Heart right ventricle (tissue), 16 donors: ENCODE measurements at regions not wholly inside any gene's neighbourhood (a gene's known extent, or its start where the extent isn't known, plus 50 kb on each side); places are given as distances from the start of the nearest gene placed in this dataset.

Source experiments
- ATAC-seq, 8 donors: fragments of 200-7000 bp; cut with Tn5 transposase; one replicate each; pipeline ENCODE4 v1.9.1; 2020; ENCODE audit warnings: mild to moderate bottlenecking in 8 of 8, moderate library complexity in 8 of 8, moderate number of reproducible peaks in 1 of 8
- DNase-seq, 2 donors: peaks; one replicate each; pipeline ENCODE4 v3.0.0-alpha.2; 2020
- H3K27ac ChIP-seq, 10 donors: fragments of 200-600 bp; sonication (generic) in 2 of 10; one replicate each; pipeline versions ENCODE4 v1.5.0 to v1.8.0; 2020 to 2022; ENCODE audit warnings: mild to moderate bottlenecking in 3 of 10
- H3K27me3 ChIP-seq, 7 donors: fragments of 200-600 bp; one replicate each; pipeline ENCODE4 v1.8.0; 2021 to 2022; ENCODE audit warnings: mild to moderate bottlenecking in 2 of 7
- H3K36me3 ChIP-seq, 9 donors: fragments of 200-600 bp; sonication (generic) in 1 of 9; one replicate each; pipeline versions ENCODE4 v1.5.0 to v1.8.0; 2020 to 2022; ENCODE audit warnings: mild to moderate bottlenecking in 2 of 9
- H3K4me1 ChIP-seq, 9 donors: fragments of 200-600 bp; sonication (generic) in 1 of 9; one replicate each; pipeline versions ENCODE4 v1.5.0 to v1.8.0; 2020 to 2022; ENCODE audit warnings: mild to moderate bottlenecking in 4 of 9
- H3K4me3 ChIP-seq, 10 donors: fragments of 200-600 bp; sonication (generic) in 2 of 10; one replicate each; pipeline versions ENCODE4 v1.5.0 to v1.8.0; 2020 to 2022; ENCODE audit warnings: mild to moderate bottlenecking in 7 of 10, moderate library complexity in 2 of 10
- H3K9me3 ChIP-seq, 11 donors: fragments of 200-600 bp in 10 of 11; sonication (generic) in 2 of 11; one replicate each; pipeline versions ENCODE4 v1.5.0 to v1.8.0; 2013 to 2022; ENCODE audit warnings: mild to moderate bottlenecking in 2 of 11, control low read depth in 1 of 11, moderate library complexity in 1 of 11
- WGBS, 2 donors: extraction: QIAGEN DNeasy Blood & Tissue Kit; methylation state at CpG; one replicate each; pipeline ENCODE4 v1.1.7; 2013; ENCODE audit warnings: inconsistent platforms in 1 of 2; 5-methylcytosine and 5-hydroxymethylcytosine counted together
- intact Hi-C, 10 donors: fragments of 100-400 bp; cut with DNase I; formaldehyde crosslinking; loops; one replicate each; pipeline versions ENCODE4 v1.11.1 to v1.14.2; 2022
- TF ChIP-seq, protein P1 (sequence below), 9 donors: fragments of 200-600 bp; sonication (generic) in 2 of 9; IDR thresholded peaks; one replicate each; pipeline versions ENCODE4 v1.5.0 to v1.8.0; 2021 to 2022; ENCODE audit warnings: antibody characterized with exemption in 9 of 9, mild to moderate bottlenecking in 5 of 9, moderate library complexity in 1 of 9
- donor health status: Arrhythmogenic right ventricular cardiomyopathy.
- donor health status: ischemic (EF 13 %, LVEDD 7.1; RV severe dilation, severe dysfunction).
- donor health status: healthy with polysubstance abuse.
- donor health status: DM: no; HTN: yes; CAD: no.
- donor health status: DM: no; HTN: no; CAD: no.
- donor health status: ischemic (EF 25% LVEDD 6.9; RV normal size, moderate dysfunction).
- donor health status: ischemic (EF 25% LVEDD 5.7; RV mildly dilated, moderate dysfunction).
- donor health status: healthy.
- donor health status: DM: yes; HTN: yes; CAD: no.
- donor health status: Ischemic cardiomyopathy.
- donor health status: ischemic (EF 35%, LVEDD 5.7; RV mildly dilated, moderate dysfunction).
- donor health status: nonischemic (EF 11% LVEDD 7.7; RV severe dilation, severe dysfunction).
- donor health status: DM: yes; HTN: yes; CAD: no.
- donor health status: PGD.
- donor health status: ischemic (EF 29% LVEDD 5.4; RV normal size, mild dysfunction).
- donor health status: nonischemic (EF 23%, LVEDD 6.1; RV moderate dilation, normal function).

DNA sequence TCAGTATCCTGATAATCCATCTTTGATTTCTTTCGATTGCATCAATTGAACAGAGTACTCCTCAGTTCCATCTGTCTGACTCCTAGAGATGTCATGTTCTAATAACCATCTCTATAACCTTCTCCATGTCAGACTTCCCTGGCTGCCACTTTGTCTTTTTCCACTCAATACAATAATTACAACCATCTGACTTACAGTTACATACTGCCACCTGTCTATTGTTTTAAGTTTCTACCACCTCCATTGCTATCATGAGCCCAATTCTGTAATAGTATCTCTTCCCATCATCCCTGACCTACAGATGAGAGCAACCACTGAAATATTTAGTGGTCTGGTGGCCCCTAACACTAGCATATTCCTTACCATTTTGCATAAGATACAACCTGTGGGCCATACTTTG, 439.2 kb upstream of the FAM47C start:
- no peaks in the 10 kb centered on the region for H3K9me3 ChIP-seq
- no peaks in the 10 kb centered on the region for H3K36me3 ChIP-seq
- no peaks in the 10 kb centered on the region for H3K27me3 ChIP-seq
- TF ChIP-seq, protein P1, sequence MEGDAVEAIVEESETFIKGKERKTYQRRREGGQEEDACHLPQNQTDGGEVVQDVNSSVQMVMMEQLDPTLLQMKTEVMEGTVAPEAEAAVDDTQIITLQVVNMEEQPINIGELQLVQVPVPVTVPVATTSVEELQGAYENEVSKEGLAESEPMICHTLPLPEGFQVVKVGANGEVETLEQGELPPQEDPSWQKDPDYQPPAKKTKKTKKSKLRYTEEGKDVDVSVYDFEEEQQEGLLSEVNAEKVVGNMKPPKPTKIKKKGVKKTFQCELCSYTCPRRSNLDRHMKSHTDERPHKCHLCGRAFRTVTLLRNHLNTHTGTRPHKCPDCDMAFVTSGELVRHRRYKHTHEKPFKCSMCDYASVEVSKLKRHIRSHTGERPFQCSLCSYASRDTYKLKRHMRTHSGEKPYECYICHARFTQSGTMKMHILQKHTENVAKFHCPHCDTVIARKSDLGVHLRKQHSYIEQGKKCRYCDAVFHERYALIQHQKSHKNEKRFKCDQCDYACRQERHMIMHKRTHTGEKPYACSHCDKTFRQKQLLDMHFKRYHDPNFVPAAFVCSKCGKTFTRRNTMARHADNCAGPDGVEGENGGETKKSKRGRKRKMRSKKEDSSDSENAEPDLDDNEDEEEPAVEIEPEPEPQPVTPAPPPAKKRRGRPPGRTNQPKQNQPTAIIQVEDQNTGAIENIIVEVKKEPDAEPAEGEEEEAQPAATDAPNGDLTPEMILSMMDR (IDR thresholded peaks at IDR 0.05) = no peak
- DNase-seq (no peak), ATAC-seq (no peak)
- intact Hi-C loops = no loop called here
- WGBS, 2 donors = 87 to 88% methylated on average over 1 of the region's 1 CpG
- H3K27ac ChIP-seq = no peak overlapping the region
- H3K4me3 ChIP-seq = no peak overlapping the region
- H3K4me1 ChIP-seq = no peaks in the 10 kb centered on the region

DNA sequence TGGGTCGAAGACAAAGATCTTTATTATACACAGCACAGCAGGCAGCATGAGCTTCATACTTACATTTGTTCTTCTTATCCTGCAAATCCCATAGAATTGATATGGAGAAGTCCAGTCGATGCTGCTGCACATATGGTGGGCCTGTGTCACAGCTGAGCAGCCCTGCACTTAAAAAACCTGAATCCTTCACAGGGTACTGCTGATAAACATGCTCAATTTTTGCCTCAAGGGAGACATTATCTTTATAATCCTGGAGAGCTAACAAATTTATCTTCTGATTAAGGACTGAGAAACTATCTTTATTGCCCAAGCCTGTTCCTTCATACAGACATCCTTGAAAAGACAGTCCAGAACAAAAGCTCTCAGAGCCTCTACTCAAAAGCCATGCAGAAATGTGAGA, 434.4 kb upstream of the FAM47C start:
- Histone ChIP-seq H3K27me3 (no peaks in the 10 kb centered on the region), H3K27ac (no peak overlapping the region), H3K36me3 (no peaks in the 10 kb centered on the region), H3K4me1 (no peaks in the 10 kb centered on the region), H3K4me3 (no peak overlapping the region), H3K9me3 (no peaks in the 10 kb centered on the region)
- intact Hi-C loops = no loop called here
- 52 to 65% methylated on average over 2 of the region's 2 CpGs for WGBS, 2 donors
- TF ChIP-seq, protein P1 (IDR thresholded peaks at IDR 0.05) = no peak
- ATAC-seq (no peak), DNase-seq (no peak)

DNA sequence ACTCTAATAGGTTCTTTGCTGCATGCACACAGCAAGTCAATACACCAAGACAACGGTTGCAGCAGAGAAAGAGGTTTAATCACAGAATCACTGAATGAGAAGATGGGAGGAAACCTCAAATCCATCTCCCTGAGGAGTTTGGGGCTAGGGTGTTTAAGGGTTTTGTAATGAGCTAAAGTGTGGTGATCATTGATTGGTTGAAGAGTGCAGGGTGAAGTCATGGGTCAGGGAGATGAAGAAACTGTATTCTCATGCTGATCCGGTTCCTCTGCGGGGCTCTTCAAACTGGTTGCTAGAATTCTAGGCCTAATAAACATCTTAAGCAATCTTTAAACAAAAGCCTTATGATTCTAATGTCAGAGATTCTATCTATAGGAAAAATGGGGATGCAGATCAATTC, 432.5 kb upstream of the FAM47C start:
- Histone ChIP-seq H3K36me3 (no peaks in the 10 kb centered on the region), H3K27me3 (no peaks in the 10 kb centered on the region), H3K9me3 (no peaks in the 10 kb centered on the region), H3K27ac (no peak overlapping the region), H3K4me3 (no peak overlapping the region), H3K4me1 (no peaks in the 10 kb centered on the region)
- intact Hi-C loops = no loop called here
- TF ChIP-seq, protein P1 (IDR thresholded peaks at IDR 0.05) = no peak
- no peak for ATAC-seq
- no peak for DNase-seq
- WGBS, 2 donors = 80 to 84% methylated on average over 3 of the region's 3 CpGs

DNA sequence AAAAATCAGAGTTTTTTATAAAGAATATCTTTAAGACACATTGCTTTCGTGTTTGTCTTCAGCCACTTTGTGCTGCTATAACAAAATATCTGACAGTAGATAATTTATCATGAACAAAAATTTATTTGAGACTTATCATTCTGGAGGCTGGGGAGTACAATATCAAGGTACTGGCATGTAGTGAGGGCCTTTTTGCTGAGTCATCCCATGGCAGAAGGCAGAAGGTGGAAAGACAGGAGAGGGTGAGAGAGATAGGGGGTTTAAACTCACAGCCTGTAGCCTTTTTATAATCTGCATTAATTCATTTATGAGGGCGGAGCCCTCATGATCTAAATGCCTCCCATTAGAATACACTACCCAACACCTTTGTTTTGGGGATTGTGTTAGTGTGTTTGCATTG, 431.2 kb upstream of the FAM47C start:
- H3K4me3 ChIP-seq = no peak overlapping the region
- DNase-seq = no peak
- no peaks in the 10 kb centered on the region for H3K9me3 ChIP-seq
- no peak overlapping the region for H3K27ac ChIP-seq
- H3K27me3 ChIP-seq = no peaks in the 10 kb centered on the region
- no peak for ATAC-seq
- intact Hi-C loops = no loop called here
- TF ChIP-seq, protein P1 (IDR thresholded peaks at IDR 0.05) = no peak
- WGBS, 2 donors = 89 to 90% methylated on average over 2 of the region's 2 CpGs
- H3K36me3 ChIP-seq = no peaks in the 10 kb centered on the region
- no peaks in the 10 kb centered on the region for H3K4me1 ChIP-seq

DNA sequence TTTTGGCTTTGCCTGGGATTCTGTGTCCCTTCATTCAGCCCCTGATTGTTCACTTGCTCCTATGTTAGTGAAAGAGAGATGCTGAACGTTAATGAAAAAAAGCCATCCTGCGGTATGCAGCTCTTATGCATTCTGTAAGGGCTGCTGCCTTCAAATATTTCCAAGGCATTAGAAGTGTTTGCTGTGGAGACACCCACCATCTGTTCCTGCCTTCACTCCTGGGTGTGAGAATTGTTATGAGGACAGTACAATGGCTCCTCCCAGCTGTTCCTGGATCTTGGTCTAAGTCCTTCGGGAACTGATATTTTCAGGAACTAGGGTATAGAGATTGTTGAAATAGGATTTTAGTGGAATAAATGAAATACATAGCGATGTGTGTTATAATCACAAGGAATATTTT, 427.1 kb upstream of the FAM47C start:
- TF ChIP-seq, protein P1 (IDR thresholded peaks at IDR 0.05) = no peak
- H3K4me1 ChIP-seq = no peaks in the 10 kb centered on the region
- WGBS, 2 donors = 68 to 71% methylated on average over 4 of the region's 4 CpGs
- no peaks in the 10 kb centered on the region for H3K36me3 ChIP-seq
- H3K4me3 ChIP-seq = no peak overlapping the region
- H3K27ac ChIP-seq = no peak overlapping the region
- intact Hi-C loops = no loop called here
- H3K27me3 ChIP-seq = no peaks in the 10 kb centered on the region
- no peak for DNase-seq
- ATAC-seq = no peak
- no peaks in the 10 kb centered on the region for H3K9me3 ChIP-seq
